NCI-H2107 (cell line): ENCODE measurements at regions not wholly inside any gene's neighbourhood (a gene's known extent, or its start where the extent isn't known, plus 50 kb on each side); places are given as distances from the start of the nearest gene placed in this dataset.
"Not testable (repeated sequence)": the region's sequence is repeated elsewhere in the genome, so short reads cannot be mapped to it uniquely, and the experiment has no call there.

Experiments used
- DNase-seq: peaks from one replicate; lab custom pipeline; 2025; lab: John Stamatoyannopoulos, UW

GRCh38 chr10:9913876-9914514, 1103.7 kb upstream of the CELF2 start:
- no peak for DNase-seq

GRCh38 chr10:9921544-9921943, 1096.1 kb upstream of the CELF2 start:
- DNase-seq, result no peak

GRCh38 chr10:9922126-9922870, 1095.4 kb upstream of the CELF2 start:
- no peak for DNase-seq

- no peak for DNase-seq
Measured at GRCh38 chr10:9926003-9926402, 1091.7 kb upstream of the CELF2 start.

- DNase-seq, result no peak
Measured at GRCh38 chr10:9926881-9927280, 1090.8 kb upstream of the CELF2 start.

GRCh38 chr10:9939716-9940115, 1078.0 kb upstream of the CELF2 start:
- DNase-seq, result no peak

GRCh38 chr10:9944690-9945089, 1073.0 kb upstream of the CELF2 start:
- no peak for DNase-seq

- no peak for DNase-seq
Measured at GRCh38 chr10:9950070-9950469, 1067.6 kb upstream of the CELF2 start.

- DNase-seq, result no peak
Measured at GRCh38 chr10:9951481-9952257, 1066.0 kb upstream of the CELF2 start.

- no peak for DNase-seq
Measured at GRCh38 chr10:9957351-9957750, 1060.3 kb upstream of the CELF2 start.

- DNase-seq, result not testable (repeated sequence)
Measured at GRCh38 chr10:9957876-9958275, 1059.8 kb upstream of the CELF2 start.

- no peak for DNase-seq
Measured at GRCh38 chr10:9965341-9965740, 1052.3 kb upstream of the CELF2 start.

GRCh38 chr10:9986786-9987185, 1030.9 kb upstream of the CELF2 start:
- DNase-seq, result no peak

- no peak for DNase-seq
Measured at GRCh38 chr10:9987197-9987596, 1030.5 kb upstream of the CELF2 start.

GRCh38 chr10:9992661-9993060, 1025.0 kb upstream of the CELF2 start:
- DNase-seq, result no peak

- DNase-seq, result no peak
Measured at GRCh38 chr10:9994131-9994530, 1023.5 kb upstream of the CELF2 start.

GRCh38 chr10:9999627-10000026, 1018.0 kb upstream of the CELF2 start:
- DNase-seq, result no peak

GRCh38 chr10:10007957-10008356, 1009.7 kb upstream of the CELF2 start:
- no peak for DNase-seq

GRCh38 chr10:10010397-10010796, 1007.3 kb upstream of the CELF2 start:
- DNase-seq, result no peak

GRCh38 chr10:10014846-10015245, 1002.8 kb upstream of the CELF2 start:
- DNase-seq, result no peak

GRCh38 chr10:10017716-10018115, 1000.0 kb upstream of the CELF2 start:
- DNase-seq, result no peak

- DNase-seq, result no peak
Measured at GRCh38 chr10:10020945-10021344, 996.7 kb upstream of the CELF2 start.

- DNase-seq, result no peak
Measured at GRCh38 chr10:10032991-10033390, 984.7 kb upstream of the CELF2 start.
